DND-41 (cell line): ENCODE measurements at regions not wholly inside any gene's neighbourhood (a gene's known extent, or its start where the extent isn't known, plus 50 kb on each side); places are given as distances from the start of the nearest gene placed in this dataset.

Experiments used
- ATAC-seq: fragments of 200-7000 bp; cut with Tn5 transposase; 3 replicates; pipeline ENCODE4 v1.9.1; 2021; ENCODE audit warnings: low read depth; ENCODE audit not compliant: insufficient read depth
- DNase-seq: peaks from one replicate; pipeline ENCODE4 v3.0.0-alpha.2; 2020
- H2AFZ ChIP-seq: 2 replicates; pipeline ENCODE4 v1.6.0; 2012; ENCODE audit warnings: low read depth, low read length
- H3K27ac ChIP-seq: 2 replicates; pipeline ENCODE4 v1.5.1; 2012; ENCODE audit warnings: low read length, inconsistent platforms
- H3K27me3 ChIP-seq: fragments of 200-600 bp; sonication (generic); 2 replicates; pipeline ENCODE4 v1.6.0; 2012; ENCODE audit warnings: low read length, mild to moderate bottlenecking, inconsistent platforms; ENCODE audit not compliant: insufficient read depth, poor library complexity
- H3K36me3 ChIP-seq: 2 replicates; pipeline ENCODE4 v1.5.1; 2012; ENCODE audit warnings: low read length, inconsistent platforms; ENCODE audit not compliant: insufficient read depth
- H3K4me1 ChIP-seq: 2 replicates; pipeline ENCODE4 v1.5.1; 2012; ENCODE audit warnings: mild to moderate bottlenecking, low read length; ENCODE audit not compliant: insufficient read depth
- H3K4me2 ChIP-seq: 2 replicates; pipeline ENCODE4 v1.6.0; 2012; ENCODE audit warnings: mild to moderate bottlenecking, moderate library complexity, low read length, inconsistent platforms; ENCODE audit not compliant: insufficient read depth
- H3K4me3 ChIP-seq, 2 experiments: fragments of 200-600 bp in 1 of 2; shearing (Covaris generic) in 1 of 2; 2 replicates each; pipeline ENCODE4 v1.5.1; 2012 to 2016; ENCODE audit warnings: inconsistent platforms in 2 of 2, low read length in 2 of 2, mild to moderate bottlenecking in 2 of 2, low read depth in 1 of 2, moderate library complexity in 1 of 2
- H3K79me2 ChIP-seq: 2 replicates; pipeline ENCODE4 v1.6.0; 2012; ENCODE audit warnings: low read length, inconsistent platforms; ENCODE audit not compliant: insufficient read depth
- H3K9ac ChIP-seq: 2 replicates; pipeline ENCODE4 v1.6.0; 2012; ENCODE audit warnings: low read depth, mild to moderate bottlenecking, inconsistent platforms, low read length, moderate library complexity
- H3K9me3 ChIP-seq: 2 replicates; pipeline ENCODE4 v1.5.1; 2012; ENCODE audit warnings: low read length, moderate library complexity, mild to moderate bottlenecking, inconsistent platforms; ENCODE audit not compliant: insufficient read depth, severe bottlenecking
- H4K20me1 ChIP-seq: 2 replicates; pipeline ENCODE4 v1.6.0; 2012; ENCODE audit warnings: low read length; ENCODE audit not compliant: insufficient read depth
- EZH2 ChIP-seq: IDR thresholded peaks from 3 replicates; pipeline ENCODE4 v1.6.1; 2012; ENCODE audit warnings: borderline replicate concordance, low read depth, mild to moderate bottlenecking, moderate library complexity, low read length, inconsistent platforms; ENCODE audit not compliant: severe bottlenecking
- TF ChIP-seq, protein P1 (sequence below): IDR thresholded peaks from 2 replicates; pipeline ENCODE4 v1.5.1; 2012; ENCODE audit warnings: borderline replicate concordance, low read length, moderate library complexity, mild to moderate bottlenecking; ENCODE audit not compliant: poor library complexity, severe bottlenecking; ENCODE audit errors: extremely low read depth

DNA sequence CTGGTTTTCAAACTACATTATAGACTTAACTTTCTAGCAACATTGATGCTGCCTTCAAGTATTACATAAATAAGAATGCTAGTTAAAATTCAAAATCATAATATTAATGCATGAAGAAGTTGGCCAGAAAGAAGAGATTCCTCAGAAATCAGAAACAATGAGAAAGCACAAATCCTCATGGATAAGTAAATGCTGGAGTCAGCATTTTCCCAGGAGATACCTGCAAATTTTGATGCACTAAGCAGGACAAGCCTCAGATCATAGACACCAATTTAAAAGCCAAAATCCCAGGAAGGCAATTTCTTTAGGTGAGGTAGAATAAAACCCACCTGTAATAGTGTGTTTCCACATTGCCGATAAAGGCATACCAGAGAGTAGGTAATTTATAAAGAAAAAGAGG, 305.2 kb upstream of the TBX18 start:
- Histone ChIP-seq H3K79me2 (no peaks in the 10 kb centered on the region), H3K4me2 (no peak overlapping the region), H3K27ac (no peak overlapping the region), H3K4me1 (no peaks in the 10 kb centered on the region), H4K20me1 (no peaks in the 10 kb centered on the region), H3K9ac (no peak overlapping the region), H2AFZ (no peak overlapping the region), H3K9me3 (no peaks in the 10 kb centered on the region), H3K27me3 (no peaks in the 10 kb centered on the region), H3K36me3 (no peaks in the 10 kb centered on the region), H3K4me3 (no peak overlapping the region)
- no peak for DNase-seq
- TF ChIP-seq, protein P1, sequence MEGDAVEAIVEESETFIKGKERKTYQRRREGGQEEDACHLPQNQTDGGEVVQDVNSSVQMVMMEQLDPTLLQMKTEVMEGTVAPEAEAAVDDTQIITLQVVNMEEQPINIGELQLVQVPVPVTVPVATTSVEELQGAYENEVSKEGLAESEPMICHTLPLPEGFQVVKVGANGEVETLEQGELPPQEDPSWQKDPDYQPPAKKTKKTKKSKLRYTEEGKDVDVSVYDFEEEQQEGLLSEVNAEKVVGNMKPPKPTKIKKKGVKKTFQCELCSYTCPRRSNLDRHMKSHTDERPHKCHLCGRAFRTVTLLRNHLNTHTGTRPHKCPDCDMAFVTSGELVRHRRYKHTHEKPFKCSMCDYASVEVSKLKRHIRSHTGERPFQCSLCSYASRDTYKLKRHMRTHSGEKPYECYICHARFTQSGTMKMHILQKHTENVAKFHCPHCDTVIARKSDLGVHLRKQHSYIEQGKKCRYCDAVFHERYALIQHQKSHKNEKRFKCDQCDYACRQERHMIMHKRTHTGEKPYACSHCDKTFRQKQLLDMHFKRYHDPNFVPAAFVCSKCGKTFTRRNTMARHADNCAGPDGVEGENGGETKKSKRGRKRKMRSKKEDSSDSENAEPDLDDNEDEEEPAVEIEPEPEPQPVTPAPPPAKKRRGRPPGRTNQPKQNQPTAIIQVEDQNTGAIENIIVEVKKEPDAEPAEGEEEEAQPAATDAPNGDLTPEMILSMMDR, result no peak
- no peak for TF ChIP-seq EZH2
- ATAC-seq, result no peak

DNA sequence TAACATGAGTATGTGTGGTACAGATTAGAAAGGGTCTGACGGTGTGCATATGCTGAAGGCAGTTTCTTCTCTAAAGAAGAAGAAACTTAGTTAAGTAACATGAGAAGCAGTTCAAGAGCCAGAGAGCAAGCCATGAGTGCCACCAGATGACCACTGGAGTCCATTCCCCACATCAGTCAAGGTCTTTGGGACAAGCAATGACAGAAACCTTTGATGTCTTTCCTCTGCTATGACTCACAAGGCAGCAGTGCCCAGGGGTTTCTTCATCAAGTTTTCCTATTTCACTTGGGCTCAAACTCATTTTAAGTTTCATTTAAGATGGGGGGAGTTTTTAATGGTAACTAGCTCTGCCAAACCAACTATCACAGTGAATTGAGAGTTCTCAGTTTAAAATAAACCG, 303.8 kb upstream of the TBX18 start:
- no peak for TF ChIP-seq EZH2
- TF ChIP-seq, protein P1, result no peak
- H3K4me2 ChIP-seq, result no peak overlapping the region
- no peak overlapping the region for H3K9ac ChIP-seq
- no peaks in the 10 kb centered on the region for H3K4me1 ChIP-seq
- ATAC-seq (no peak), DNase-seq (no peak)
- H3K27me3 ChIP-seq, result no peaks in the 10 kb centered on the region
- no peaks in the 10 kb centered on the region for H3K36me3 ChIP-seq
- no peak overlapping the region for H3K27ac ChIP-seq
- no peak overlapping the region for H3K4me3 ChIP-seq
- no peaks in the 10 kb centered on the region for H4K20me1 ChIP-seq
- no peaks in the 10 kb centered on the region for H3K9me3 ChIP-seq
- no peaks in the 10 kb centered on the region for H3K79me2 ChIP-seq
- H2AFZ ChIP-seq, result no peak overlapping the region

DNA sequence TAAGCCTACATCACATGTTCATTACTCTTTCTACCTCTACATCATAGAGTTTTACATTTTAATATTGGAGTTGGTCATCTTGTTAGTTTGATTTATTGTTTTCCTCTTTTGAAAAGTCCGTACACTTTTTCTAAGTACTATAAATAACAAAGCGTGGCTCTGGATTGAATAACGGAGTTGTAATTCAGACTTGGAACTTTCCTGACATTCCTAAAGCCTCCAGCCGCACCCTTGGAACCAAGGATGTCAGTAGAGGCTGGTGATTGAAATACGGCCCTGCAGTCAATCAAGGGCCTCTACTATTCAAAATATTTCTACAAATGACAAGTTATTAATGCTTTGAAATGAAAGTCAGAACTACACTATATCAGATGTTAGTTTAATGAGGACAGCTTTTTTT, 301.9 kb upstream of the TBX18 start:
- Histone ChIP-seq H3K27me3 (no peaks in the 10 kb centered on the region), H3K9ac (no peak overlapping the region), H3K9me3 (no peaks in the 10 kb centered on the region), H3K4me1 (no peaks in the 10 kb centered on the region), H3K36me3 (no peaks in the 10 kb centered on the region), H4K20me1 (no peaks in the 10 kb centered on the region), H3K27ac (no peak overlapping the region), H2AFZ (no peak overlapping the region), H3K4me3 (no peak overlapping the region), H3K4me2 (no peak overlapping the region), H3K79me2 (no peaks in the 10 kb centered on the region)
- ATAC-seq, result no peak
- DNase-seq, result no peak
- TF ChIP-seq EZH2, result no peak
- TF ChIP-seq, protein P1, result no peak

DNA sequence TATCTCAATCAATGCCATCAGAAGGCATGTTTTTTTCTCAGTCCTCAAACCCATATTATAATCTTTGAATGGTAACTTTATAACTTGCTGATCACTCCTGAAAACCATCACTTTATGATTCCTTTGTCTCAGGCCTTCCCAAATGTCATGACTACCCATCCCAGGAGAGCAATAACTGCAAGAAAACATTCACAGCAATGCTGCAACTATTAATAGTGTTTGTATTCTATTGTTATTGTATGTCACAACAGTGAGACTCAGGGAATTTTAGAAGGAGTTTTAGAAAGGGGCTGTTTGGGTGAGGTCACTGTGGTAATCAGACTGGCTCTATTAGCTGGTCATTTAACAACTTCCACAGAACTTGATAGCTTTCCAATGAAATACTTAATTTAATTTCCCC, 301.4 kb upstream of the TBX18 start:
- ATAC-seq (no peak), DNase-seq (no peak)
- H3K9me3 ChIP-seq, result no peaks in the 10 kb centered on the region
- no peak overlapping the region for H3K4me3 ChIP-seq
- no peaks in the 10 kb centered on the region for H3K27me3 ChIP-seq
- H3K4me1 ChIP-seq, result no peaks in the 10 kb centered on the region
- no peaks in the 10 kb centered on the region for H4K20me1 ChIP-seq
- TF ChIP-seq, protein P1, result no peak
- no peak for TF ChIP-seq EZH2
- no peak overlapping the region for H3K9ac ChIP-seq
- H3K36me3 ChIP-seq, result no peaks in the 10 kb centered on the region
- no peak overlapping the region for H2AFZ ChIP-seq
- no peak overlapping the region for H3K4me2 ChIP-seq
- H3K27ac ChIP-seq, result no peak overlapping the region
- H3K79me2 ChIP-seq, result no peaks in the 10 kb centered on the region
